WI38 (cell line): ENCODE measurements at regions not wholly inside any gene's neighbourhood (a gene's known extent, or its start where the extent isn't known, plus 50 kb on each side); places are given as distances from the start of the nearest gene placed in this dataset.

ENCODE experiments used
- H3K4me3 ChIP-seq: 2 replicates; pipeline ENCODE4 v1.5.1; 2011; ENCODE audit warnings: low read depth, mild to moderate bottlenecking, control low read depth, low read length
- CTCF ChIP-seq: IDR thresholded peaks from 2 replicates; pipeline ENCODE4 v1.5.1; 2012; ENCODE audit warnings: low read depth, mild to moderate bottlenecking, control low read depth, low read length

- no peak overlapping the region for H3K4me3 ChIP-seq
- TF ChIP-seq CTCF = no peak
These were observed 331.9 kb downstream of the HTR1B start for GRCh38 chr6:77131426-77131825.

GRCh38 chr6:77124604-77125003 lies 338.7 kb downstream of the HTR1B start:
- no peak overlapping the region for H3K4me3 ChIP-seq
- no peak for TF ChIP-seq CTCF

GRCh38 chr6:77123527-77123926 lies 339.8 kb downstream of the HTR1B start:
- H3K4me3 ChIP-seq = no peak overlapping the region
- TF ChIP-seq CTCF = no peak

GRCh38 chr6:77106992-77107391 lies 356.3 kb downstream of the HTR1B start:
- H3K4me3 ChIP-seq = no peak overlapping the region
- TF ChIP-seq CTCF = no peak

GRCh38 chr6:77105091-77105490 lies 358.2 kb downstream of the HTR1B start:
- TF ChIP-seq CTCF = no peak
- no peak overlapping the region for H3K4me3 ChIP-seq

- TF ChIP-seq CTCF = no peak
- H3K4me3 ChIP-seq = no peak overlapping the region
These were observed 365.4 kb downstream of the HTR1B start for GRCh38 chr6:77097940-77098339.

GRCh38 chr6:77095936-77096627 lies 367.2 kb downstream of the HTR1B start:
- TF ChIP-seq CTCF = no peak
- no peak overlapping the region for H3K4me3 ChIP-seq
